LNCAP (cell line): ENCODE measurements at regions not wholly inside any gene's neighbourhood (a gene's known extent, or its start where the extent isn't known, plus 50 kb on each side); places are given as distances from the start of the nearest gene placed in this dataset.

Source experiments
- TF ChIP-seq, protein P1 (sequence below): fragments of 450-650 bp; IDR thresholded peaks from 2 replicates; pipeline ENCODE4 v1.5.1; 2017; ENCODE audit warnings: mild to moderate bottlenecking

DNA sequence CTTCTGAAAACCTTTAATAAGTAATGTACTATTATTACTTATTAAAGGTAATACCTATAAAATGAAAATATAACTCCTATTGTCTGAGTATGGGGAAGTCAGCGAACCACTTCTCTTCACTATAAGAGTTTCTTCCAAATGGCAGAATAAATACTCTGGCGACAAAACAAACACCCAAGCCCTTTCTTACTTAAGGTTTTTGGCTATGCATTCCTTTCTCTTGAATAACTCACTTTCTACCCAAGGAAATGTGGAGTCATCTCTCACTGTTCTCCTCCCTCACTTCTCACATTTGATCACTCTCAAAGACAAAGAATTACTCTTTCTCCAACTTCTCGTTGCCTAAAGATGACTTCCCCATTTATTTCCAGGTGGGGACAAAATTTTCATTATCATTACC, 816.8 kb upstream of the CRIM1 start:
- TF ChIP-seq, protein P1, sequence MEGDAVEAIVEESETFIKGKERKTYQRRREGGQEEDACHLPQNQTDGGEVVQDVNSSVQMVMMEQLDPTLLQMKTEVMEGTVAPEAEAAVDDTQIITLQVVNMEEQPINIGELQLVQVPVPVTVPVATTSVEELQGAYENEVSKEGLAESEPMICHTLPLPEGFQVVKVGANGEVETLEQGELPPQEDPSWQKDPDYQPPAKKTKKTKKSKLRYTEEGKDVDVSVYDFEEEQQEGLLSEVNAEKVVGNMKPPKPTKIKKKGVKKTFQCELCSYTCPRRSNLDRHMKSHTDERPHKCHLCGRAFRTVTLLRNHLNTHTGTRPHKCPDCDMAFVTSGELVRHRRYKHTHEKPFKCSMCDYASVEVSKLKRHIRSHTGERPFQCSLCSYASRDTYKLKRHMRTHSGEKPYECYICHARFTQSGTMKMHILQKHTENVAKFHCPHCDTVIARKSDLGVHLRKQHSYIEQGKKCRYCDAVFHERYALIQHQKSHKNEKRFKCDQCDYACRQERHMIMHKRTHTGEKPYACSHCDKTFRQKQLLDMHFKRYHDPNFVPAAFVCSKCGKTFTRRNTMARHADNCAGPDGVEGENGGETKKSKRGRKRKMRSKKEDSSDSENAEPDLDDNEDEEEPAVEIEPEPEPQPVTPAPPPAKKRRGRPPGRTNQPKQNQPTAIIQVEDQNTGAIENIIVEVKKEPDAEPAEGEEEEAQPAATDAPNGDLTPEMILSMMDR, result no peak

- TF ChIP-seq, protein P1, result no peak
Observed at GRCh38 chr2:35530615-35531135, 824.9 kb upstream of the CRIM1 start.

GRCh38 chr2:35526741-35527140, 828.8 kb upstream of the CRIM1 start:
- TF ChIP-seq, protein P1, result no peak

- TF ChIP-seq, protein P1, result no peak
Observed at GRCh38 chr2:35522450-35522849, 833.1 kb upstream of the CRIM1 start.

- TF ChIP-seq, protein P1, result no peak
Observed at GRCh38 chr2:35510636-35511035, 844.9 kb upstream of the CRIM1 start.

- TF ChIP-seq, protein P1, result no peak
Observed at GRCh38 chr2:35508601-35509000, 847.0 kb upstream of the CRIM1 start.

DNA sequence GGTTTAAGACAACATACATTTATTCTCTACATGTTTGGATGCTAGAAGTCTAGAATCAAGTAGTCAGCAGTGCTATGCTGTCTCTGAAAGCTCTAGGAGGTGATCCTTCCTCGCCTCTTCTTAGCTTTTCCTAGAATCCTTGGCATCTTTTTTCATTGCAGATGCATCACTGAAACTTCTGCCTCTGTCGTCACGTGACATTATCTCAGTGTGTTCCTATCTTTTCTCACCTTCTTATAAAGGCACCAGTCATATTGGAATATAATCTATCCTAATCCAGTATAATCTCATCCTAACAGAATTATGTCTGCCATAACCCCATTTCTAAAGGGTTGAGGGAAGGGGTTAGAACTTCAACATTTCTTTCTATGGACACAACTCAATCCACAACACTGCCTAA, 851.2 kb upstream of the CRIM1 start:
- TF ChIP-seq, protein P1, result no peak

DNA sequence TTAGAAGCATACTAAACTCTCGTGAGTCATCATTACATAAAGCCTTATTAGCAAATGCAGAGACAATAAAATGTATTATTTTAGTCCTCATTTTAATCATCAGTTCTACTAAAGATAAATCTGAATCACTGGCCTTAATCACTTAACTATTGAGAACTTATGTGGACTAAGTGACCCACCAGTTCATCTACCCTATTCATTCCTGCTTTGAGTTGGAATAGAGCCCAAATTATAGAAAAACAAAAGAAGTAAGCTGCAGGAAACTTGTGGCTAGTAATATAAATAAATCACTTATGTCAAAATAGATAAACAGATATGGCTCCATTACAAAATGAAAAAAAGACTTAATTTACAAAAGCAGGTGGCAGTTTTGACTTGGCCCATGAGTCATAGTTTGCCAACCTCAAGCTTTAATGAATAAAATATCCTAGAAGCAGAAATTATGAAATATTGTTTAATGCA, 851.8 kb upstream of the CRIM1 start:
- TF ChIP-seq, protein P1, result no peak
